Activated CD4-positive, alpha-beta T cell treated with anti-CD3 and anti-CD28 coated beads, Interleukin-2, amount 50 U/mL, for 1 hour (primary cell): ENCODE measurements at regions not wholly inside any gene's neighbourhood (a gene's known extent, or its start where the extent isn't known, plus 50 kb on each side); places are given as distances from the start of the nearest gene placed in this dataset.

Experiments
- DNase-seq: peaks from one replicate; pipeline ENCODE4 v3.0.0-alpha.2; 2020

DNA sequence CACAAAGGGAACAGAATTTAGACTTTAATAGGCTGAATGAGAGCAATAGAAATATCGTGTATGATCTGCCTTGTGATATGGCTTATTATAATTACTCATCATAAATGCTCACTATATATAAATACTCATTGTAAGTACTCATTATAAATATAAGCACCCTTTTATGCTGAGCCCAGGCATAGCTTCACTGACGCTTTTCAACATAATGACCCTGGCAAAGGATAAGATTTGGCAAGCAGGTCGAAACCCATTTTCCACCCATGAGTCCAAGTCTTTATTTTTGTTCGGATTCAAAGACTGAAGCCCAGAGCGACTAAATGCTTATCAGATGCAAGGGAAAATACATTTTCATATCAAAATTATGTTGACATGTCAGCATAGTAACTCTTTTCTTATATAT, 500.4 kb downstream of the SLC4A3 start:
- no peak for DNase-seq

- DNase-seq, result no peak
These were observed 502.0 kb downstream of the SLC4A3 start for GRCh38 chr2:220129391-220129790.

DNA sequence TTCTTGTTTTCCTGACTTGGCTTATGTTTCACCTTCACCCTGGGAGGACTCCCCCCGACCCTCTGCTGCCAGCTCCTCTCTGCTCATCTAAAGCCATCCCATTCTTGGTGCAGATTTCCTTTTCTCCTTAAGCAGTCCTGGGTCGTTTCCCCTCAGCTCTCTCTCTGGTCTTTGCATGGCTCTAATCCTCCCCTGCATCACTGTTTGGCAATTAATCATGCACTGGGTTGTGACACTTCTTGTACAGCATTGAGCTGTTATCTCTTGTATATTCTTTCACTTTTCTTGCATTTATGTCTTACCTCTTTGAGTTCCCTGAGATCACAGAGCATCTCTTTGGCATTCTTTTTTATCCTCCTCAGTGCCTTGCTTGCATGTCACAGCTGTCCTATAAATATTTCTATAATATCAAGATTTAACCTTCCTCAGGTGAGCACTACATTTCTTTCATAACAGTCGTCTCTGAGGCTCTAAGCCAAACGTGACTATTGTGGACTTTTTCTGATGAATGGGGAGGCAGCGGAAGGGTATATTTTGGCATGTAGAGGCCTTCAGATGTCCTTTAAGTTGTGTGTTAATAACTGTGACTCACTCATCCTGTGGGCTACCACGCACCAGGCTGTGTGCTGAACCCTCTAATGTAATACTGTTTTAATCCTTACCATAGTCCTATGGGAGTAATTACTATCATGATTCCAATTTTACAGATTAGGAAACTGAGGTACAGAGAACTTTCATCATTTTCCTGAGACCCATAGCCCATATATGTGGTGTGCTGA, 507.5 kb downstream of the SLC4A3 start:
- DNase-seq, result no peak

DNA sequence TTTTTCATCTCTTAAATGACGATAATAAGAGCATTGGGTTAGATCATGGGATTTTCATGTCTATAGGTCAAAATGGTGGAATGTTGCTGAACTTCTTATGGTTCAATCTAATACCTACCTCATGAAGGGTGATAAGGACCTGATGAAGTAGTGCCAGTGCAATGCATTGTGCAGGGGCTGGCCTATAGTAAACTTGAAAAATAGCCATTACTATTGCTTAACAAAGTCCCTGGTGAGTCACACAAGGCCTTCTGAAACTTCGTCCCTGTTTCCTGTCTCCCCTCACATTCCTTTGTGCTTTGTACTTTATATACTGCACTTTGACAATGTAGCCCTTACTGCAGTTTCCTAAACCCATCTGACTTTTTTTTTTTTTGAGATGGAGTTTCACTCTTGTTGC, 515.9 kb downstream of the SLC4A3 start:
- no peak for DNase-seq

DNA sequence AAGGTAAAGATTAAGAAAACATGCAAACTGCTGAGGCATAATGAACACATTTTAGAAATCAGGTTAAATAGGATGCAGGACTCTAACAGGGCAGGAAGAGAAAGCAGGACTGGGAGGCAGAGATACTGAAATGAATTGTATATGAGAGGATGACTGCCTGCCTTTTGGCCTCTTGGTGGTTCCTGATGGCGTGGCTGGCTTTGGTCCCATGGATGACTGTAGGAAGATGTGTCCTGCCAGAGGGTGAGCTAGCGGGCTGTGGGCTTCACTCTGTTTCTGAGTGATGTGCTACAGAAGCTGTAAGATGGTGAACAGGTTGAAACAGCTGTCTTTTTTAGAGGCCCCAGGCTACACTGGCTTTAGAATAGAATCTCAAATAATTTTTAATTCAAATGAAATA, 517.0 kb downstream of the SLC4A3 start:
- DNase-seq, result no peak

DNA sequence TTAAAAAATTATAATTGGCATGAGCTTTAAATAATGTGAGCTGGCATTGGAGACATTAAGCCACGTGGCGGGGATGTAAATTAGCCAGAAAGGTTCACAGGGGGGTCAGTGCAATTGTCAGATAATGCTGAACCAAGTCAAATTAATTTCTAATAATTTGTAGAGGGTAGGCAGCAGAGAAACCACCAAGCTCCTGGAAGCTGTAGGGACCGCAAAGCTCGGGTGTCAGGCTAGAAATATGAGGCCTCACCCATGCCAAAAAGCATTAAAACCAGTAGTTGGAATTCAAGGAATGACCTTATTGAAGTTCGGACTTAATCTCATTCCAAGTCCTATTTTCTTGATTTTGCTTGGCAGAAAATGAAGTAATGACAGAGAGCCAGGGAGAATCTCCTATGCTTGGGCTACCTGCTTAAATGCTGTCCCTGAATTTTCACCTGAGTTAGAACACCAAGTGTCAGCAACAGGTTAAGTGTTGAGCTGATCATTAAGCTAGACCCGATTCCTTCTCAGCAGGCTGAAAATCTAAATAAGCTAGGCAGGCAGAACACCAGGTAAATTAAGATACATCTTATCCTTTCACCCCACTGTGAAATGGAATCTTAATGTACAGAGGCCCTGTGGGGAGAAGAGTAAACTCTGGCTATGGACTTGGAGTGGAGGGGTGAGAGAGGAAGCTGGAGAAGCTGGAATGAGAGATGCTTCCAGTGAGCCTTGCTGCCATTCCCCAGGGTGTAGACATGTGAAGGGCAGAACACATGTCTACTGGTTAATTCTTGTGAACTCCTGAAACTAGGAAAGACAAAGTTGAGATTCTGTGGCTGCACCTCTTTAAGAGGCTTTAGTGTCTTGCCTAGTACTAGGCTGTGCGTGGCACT, 520.0 kb downstream of the SLC4A3 start:
- DNase-seq, result no peak

GRCh38 chr2:220148471-220149248, 521.2 kb downstream of the SLC4A3 start:
- no peak for DNase-seq

DNA sequence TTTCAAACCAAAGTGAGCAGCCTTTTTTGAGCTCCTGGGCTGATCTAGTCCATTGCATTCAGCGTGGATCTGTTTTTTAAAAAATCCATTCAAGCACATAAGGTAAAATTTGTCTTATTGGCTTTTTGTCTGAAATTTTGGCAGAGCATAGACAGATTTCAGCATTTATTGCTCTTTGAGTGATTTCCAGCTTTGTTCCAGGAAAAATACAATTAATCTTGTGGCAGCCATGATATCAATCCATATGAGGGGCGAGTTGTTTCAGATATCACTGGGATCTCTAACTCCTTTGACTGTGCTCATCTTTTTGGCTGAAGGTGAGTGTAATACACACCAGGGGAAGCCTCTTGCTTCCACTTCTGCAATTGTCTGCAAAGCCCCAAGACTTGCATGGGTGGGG, 523.9 kb downstream of the SLC4A3 start:
- DNase-seq, result no peak

GRCh38 chr2:220152281-220152935, 525.0 kb downstream of the SLC4A3 start:
- no peak for DNase-seq

- no peak for DNase-seq
These were observed 525.7 kb downstream of the SLC4A3 start for GRCh38 chr2:220153118-220153517.

- no peak for DNase-seq
These were observed 526.9 kb downstream of the SLC4A3 start for GRCh38 chr2:220154304-220154703.

DNA sequence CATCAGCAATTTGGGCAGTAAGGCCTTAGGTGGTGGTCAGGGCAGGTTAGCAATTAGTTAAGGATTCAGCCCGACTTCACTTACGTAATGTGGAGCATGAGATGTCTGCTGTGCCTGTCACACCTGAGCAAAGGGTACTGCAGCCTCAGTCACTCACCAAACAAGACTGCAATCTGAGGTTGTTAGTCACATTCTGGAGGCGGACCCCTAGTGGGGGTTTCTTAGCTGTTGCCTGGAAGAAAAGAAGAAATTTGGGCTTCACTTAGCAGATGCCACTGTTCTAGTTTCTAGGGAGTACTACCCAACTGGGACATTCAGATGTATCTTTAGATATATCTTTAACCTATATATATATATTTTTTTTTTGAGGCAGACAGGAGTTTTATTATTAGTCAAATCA, 529.9 kb downstream of the SLC4A3 start:
- no peak for DNase-seq

- no peak for DNase-seq
These were observed 532.3 kb downstream of the SLC4A3 start for GRCh38 chr2:220159738-220160137.

DNA sequence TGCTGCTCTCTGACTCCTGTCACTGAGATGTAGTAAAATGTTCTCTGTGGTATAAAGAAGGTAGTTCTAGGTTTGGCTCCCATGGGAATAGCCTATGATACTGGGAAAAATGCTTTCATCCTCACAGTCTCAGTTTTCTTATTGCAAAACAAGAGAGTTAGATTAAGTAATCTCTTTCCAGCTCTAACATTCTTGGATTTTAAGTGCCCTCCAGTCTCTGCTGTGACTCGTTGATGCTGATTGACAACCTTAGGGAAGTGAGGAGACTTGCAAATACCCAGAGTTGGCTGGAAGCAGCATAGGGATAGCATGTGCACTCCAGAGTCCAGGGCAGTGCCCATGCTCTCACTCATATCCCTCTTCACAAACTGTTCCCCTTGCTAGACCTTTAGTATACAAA, 534.9 kb downstream of the SLC4A3 start:
- DNase-seq, result no peak

DNA sequence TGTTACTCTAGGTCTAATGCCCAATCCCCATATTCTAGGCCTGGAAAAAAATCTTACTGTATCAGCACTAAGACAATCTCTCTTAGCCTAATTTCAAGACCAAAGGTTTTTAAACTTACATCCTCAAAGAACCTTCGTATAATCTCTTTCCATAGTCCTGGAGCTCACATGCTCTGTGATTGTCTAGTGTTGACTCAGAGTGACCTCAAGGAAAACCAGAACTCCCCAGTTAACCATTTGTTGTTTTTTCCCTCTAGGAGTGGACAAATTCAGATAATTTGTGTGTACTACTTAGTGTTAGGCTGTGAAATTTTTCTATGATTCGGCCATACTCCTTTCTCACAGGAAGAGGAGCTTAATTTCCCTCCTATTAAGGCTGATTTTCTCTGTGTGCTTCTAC, 536.1 kb downstream of the SLC4A3 start:
- DNase-seq, result no peak

DNA sequence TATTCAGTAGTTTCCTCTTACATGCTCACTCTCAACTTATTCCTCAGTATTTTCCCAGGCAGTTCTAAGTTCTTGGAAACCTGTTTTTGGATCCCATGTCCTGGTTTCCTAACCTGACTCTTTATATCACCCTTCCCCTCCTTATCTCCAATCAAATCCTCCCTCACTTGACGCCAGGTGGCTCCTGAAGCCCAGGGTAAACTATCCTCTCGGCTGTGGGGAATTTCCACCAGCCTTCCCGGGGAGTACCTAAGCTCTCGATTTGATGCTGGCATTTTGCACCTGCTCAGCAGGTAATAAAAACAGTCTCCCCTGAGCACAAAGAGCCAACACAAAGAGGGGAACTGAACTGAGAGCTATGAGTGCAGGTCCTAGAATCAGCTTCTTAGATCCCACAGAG, 538.0 kb downstream of the SLC4A3 start:
- DNase-seq, result no peak

GRCh38 chr2:220166616-220167015, 539.2 kb downstream of the SLC4A3 start:
- DNase-seq, result no peak

DNA sequence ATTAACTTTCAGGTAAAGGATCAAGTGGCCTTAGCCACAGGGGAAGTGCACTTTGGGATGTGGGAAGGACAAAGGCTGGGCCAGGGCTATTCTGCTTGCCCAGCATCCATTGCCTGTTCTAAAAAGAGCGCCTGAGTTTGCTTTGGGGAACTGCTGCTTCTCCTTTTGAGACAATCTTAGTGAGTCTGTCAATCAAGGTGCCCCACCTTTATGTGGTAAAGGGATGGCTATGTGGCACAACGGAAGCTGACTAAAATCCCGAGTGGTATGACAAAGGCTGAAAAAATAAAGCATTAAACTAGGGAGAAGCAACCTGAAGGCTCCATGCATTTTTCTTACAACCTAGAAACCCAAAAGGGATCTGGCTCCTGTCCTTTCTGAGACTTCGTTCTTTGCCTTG, 540.5 kb downstream of the SLC4A3 start:
- DNase-seq, result no peak

GRCh38 chr2:220168891-220169546, 541.6 kb downstream of the SLC4A3 start:
- DNase-seq, result no peak

GRCh38 chr2:220174826-220175225, 547.4 kb downstream of the SLC4A3 start:
- no peak for DNase-seq

DNA sequence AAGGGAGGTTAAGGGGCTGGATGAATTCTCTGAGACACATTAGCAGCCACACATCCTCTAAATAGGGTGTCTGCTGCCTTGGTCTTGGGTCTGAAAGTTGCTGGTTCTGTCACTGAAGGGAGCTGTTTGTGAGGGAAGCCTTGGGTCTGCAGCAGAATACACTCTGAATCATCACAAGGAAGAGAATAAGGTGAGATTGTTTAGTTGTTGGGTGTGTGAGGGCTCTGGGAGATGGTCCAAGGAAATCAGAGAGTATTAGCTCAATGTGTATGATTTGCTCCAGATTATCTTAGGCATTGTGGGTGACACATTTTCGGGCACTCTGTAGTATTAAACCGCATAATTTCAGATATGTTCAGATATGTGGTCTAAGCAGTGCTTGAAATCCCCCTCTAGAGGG, 548.5 kb downstream of the SLC4A3 start:
- DNase-seq, result no peak

DNA sequence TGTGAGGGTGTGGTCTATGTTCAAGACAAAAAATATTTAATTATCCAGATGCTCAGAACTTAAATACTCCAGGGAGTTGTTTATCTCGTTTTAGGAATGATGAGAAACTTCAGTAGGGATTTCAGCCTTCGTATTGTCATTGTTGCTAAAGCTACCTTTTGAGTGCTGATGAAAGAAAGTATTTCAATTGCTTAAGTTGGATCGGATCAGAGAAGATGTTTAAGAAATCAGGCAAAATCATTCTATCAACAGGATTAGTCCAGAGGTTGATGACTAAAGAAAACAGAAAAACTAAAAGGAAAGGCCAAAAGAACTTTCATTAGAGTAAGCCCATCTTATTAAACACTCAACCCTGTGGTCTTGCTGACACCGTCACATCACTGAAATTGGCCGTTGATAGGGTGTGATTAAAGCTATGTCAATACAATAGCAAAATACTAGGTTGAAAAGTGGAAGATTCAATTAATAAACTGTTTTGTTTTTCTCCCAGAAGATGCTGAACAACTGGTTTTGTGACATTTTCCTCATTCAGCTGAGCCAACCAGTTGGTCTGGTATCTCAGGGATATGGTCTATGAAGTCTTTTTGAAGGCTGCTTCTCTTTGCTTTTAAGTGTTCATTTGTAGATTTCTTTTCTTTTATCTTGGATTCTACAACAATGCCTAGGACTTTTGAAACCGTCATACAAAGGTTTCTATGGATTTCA, 551.7 kb downstream of the SLC4A3 start:
- DNase-seq, result no peak
